ENCODE measurements at regions not wholly inside any gene's neighbourhood (a gene's known extent, or its start where the extent isn't known, plus 50 kb on each side); places are given as distances from the start of the nearest gene placed in this dataset.
A peak's percentile ranks its signal among the peaks of the same experiment; 100 is the strongest.

- 0 out of 2 replicates have a peak overlapping the region, but pooled peaks have one; percentile 6 for H3K9ac ChIP-seq (ENCODE audit: low read depth, low read length)
- peak overlapping the region in 1 of 2 experiments; percentile 35; a peak in 2 of 4 replicates for H3K4me3 ChIP-seq (ENCODE audit: low read depth in 1 of 2, low read length in 2 of 2)
- H2AFZ ChIP-seq (ENCODE audit: low read depth, low read length), result peak overlapping the region; percentile 43
- H3K4me2 ChIP-seq (ENCODE audit: insufficient read depth, low read length), result peak overlapping the region; percentile 49; the same call in 1 of the 2 replicates
- DNase-seq (no peak), ATAC-seq (ENCODE audit: insufficient read depth, low read depth) (peak; percentile 84)
- no peaks in the 10 kb centered on the region for H3K79me2 ChIP-seq (ENCODE audit: insufficient read depth, low read length)
- TF ChIP-seq, protein P1, sequence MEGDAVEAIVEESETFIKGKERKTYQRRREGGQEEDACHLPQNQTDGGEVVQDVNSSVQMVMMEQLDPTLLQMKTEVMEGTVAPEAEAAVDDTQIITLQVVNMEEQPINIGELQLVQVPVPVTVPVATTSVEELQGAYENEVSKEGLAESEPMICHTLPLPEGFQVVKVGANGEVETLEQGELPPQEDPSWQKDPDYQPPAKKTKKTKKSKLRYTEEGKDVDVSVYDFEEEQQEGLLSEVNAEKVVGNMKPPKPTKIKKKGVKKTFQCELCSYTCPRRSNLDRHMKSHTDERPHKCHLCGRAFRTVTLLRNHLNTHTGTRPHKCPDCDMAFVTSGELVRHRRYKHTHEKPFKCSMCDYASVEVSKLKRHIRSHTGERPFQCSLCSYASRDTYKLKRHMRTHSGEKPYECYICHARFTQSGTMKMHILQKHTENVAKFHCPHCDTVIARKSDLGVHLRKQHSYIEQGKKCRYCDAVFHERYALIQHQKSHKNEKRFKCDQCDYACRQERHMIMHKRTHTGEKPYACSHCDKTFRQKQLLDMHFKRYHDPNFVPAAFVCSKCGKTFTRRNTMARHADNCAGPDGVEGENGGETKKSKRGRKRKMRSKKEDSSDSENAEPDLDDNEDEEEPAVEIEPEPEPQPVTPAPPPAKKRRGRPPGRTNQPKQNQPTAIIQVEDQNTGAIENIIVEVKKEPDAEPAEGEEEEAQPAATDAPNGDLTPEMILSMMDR (IDR thresholded peaks at IDR 0.05; ENCODE audit: borderline replicate concordance, extremely low read depth, low read length, poor library complexity, severe bottlenecking), result no peak
- no peak for TF ChIP-seq EZH2 (IDR thresholded peaks at IDR 0.05; ENCODE audit: borderline replicate concordance, low read depth, low read length, severe bottlenecking)
- H4K20me1 ChIP-seq (ENCODE audit: insufficient read depth, low read length), result no peaks in the 10 kb centered on the region
- H3K4me1 ChIP-seq (ENCODE audit: insufficient read depth, low read length), result peaks cover 13% of the 10 kb centered on the region
- no peaks in the 10 kb centered on the region for H3K27me3 ChIP-seq (ENCODE audit: insufficient read depth, low read length, poor library complexity)
- no peaks in the 10 kb centered on the region for H3K36me3 ChIP-seq (ENCODE audit: insufficient read depth, low read length)
- no peaks in the 10 kb centered on the region for H3K9me3 ChIP-seq (ENCODE audit: insufficient read depth, low read length, severe bottlenecking)
- H3K27ac ChIP-seq (ENCODE audit: low read length), result peak overlapping the region; percentile 23; the same call in 1 of the 2 replicates
Observed at GRCh38 chr5:62256161-62257019, 49.6 kb upstream of the KIF2A start.
